Effector memory CD8-positive, alpha-beta T cell (primary cell): ENCODE measurements at regions not wholly inside any gene's neighbourhood (a gene's known extent, or its start where the extent isn't known, plus 50 kb on each side); places are given as distances from the start of the nearest gene placed in this dataset.
"Not testable (repeated sequence)": the region's sequence is repeated elsewhere in the genome, so short reads cannot be mapped to it uniquely, and the experiment has no call there.

Source experiments
- ATAC-seq: fragments of 150-1000 bp; cut with Tn5 transposase; replicated peaks from 2 replicates; pipeline ENCODE4 v1.10.0; 2021; ENCODE audit warnings: mild to moderate bottlenecking, moderate library complexity
- DNase-seq, 3 experiments: peaks; one replicate each; pipeline ENCODE4 v3.0.0; 2021
- H3K27ac Mint-ChIP-seq, 2 donors: one replicate each; pipeline ENCODE4 v1.8.0; 2022; ENCODE audit warnings: mild to moderate bottlenecking in 2 of 2, mixed read lengths in 2 of 2, moderate library complexity in 2 of 2
- H3K27me3 Mint-ChIP-seq, 2 donors: one replicate each; pipeline ENCODE4 v1.8.0; 2022; ENCODE audit warnings: mixed read lengths in 2 of 2
- H3K36me3 Mint-ChIP-seq: one replicate; pipeline ENCODE4 v1.8.0; 2022; ENCODE audit warnings: mild to moderate bottlenecking, moderate library complexity, mixed read lengths; ENCODE audit not compliant: insufficient read depth
- H3K4me1 Mint-ChIP-seq, 2 donors: one replicate each; pipeline ENCODE4 v1.8.0; 2022; ENCODE audit warnings: low read depth in 2 of 2, mixed read lengths in 2 of 2
- H3K4me3 Mint-ChIP-seq, 2 donors: one replicate each; pipeline ENCODE4 v1.8.0; 2022; ENCODE audit warnings: mild to moderate bottlenecking in 2 of 2, mixed read lengths in 2 of 2, moderate library complexity in 2 of 2
- H3K9me3 Mint-ChIP-seq, 2 donors: one replicate each; pipeline ENCODE4 v1.8.0; 2022; ENCODE audit warnings: mixed read lengths in 2 of 2

- Mint-ChIP-seq H3K4me1 (no peaks in the 10 kb centered on the region), H3K9me3 (no peaks in the 10 kb centered on the region), H3K4me3 (no peak overlapping the region), H3K27ac (no peak overlapping the region), H3K27me3 (peaks cover 27 to 36% of the 10 kb centered on the region in 2 donors), H3K36me3 (no peaks in the 10 kb centered on the region)
- ATAC-seq = no peak
- no peak for DNase-seq
Measured at GRCh38 chr7:96800122-96800521, 90.5 kb upstream of the SEM1 start.

DNA sequence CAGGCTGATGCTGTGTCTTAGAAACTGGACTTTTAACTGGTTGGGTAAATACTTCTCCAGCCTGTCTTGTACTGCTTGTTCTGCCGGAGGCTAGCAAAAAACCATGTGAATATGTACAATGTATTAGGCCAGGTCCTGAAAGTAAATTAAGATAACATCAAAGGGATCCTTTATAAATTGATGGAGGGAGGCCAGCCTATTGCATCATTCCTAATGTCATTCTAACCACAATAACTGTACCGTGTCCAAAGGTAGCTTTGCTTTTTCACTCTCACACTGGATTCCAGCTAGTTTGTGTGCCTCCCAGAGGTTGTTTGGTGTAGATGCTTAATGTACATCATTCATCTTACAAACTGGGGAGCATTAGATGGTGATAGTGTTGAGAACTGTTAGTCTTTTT is 91.2 kb upstream of the SEM1 start:
- peaks cover 27 to 31% of the 10 kb centered on the region in 2 donors for H3K27me3 Mint-ChIP-seq
- no peak overlapping the region for H3K27ac Mint-ChIP-seq
- H3K36me3 Mint-ChIP-seq = no peaks in the 10 kb centered on the region

DNA sequence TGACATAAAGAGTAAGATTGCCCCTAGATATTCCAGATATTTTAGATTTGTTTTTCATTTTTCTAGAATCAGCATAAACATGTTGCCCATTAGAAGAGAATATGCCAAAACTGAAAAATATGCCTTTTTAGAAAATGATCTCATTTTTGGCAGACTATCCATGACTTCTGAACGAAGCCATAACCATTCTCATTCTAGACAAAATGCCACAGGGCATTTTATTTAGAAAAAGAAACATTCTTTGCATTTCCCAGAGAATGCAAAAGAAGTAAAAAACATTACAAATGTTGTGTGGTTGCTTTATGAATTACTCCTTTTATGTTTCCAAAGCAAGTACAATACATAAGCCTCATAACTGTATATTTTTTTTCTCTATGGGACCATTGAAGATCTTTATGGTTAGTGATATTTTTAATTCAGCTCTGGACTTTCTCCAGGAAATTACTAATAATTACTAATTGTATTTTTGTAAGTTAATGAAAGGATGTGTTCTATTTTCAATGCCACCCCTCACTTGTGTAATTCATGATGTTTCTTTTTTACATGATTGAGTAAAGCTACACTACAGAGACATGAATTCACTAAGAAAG is 109.6 kb upstream of the SEM1 start:
- DNase-seq (no peak), ATAC-seq (no peak)
- no peaks in the 10 kb centered on the region for H3K4me1 Mint-ChIP-seq
- peaks cover 13 to 25% of the 10 kb centered on the region in 2 donors for H3K27me3 Mint-ChIP-seq
- no peak overlapping the region for H3K4me3 Mint-ChIP-seq
- no peak overlapping the region for H3K27ac Mint-ChIP-seq
- no peaks in the 10 kb centered on the region for H3K9me3 Mint-ChIP-seq
- no peaks in the 10 kb centered on the region for H3K36me3 Mint-ChIP-seq

More for the DNA sequence above, 91.2 kb upstream of the SEM1 start:
- Mint-ChIP-seq H3K9me3 (no peaks in the 10 kb centered on the region), H3K4me1 (no peaks in the 10 kb centered on the region), H3K4me3 (no peak overlapping the region)
- no peak for ATAC-seq
- no peak for DNase-seq

GRCh38 chr7:96821131-96821530 is 111.5 kb upstream of the SEM1 start:
- not testable (repeated sequence) for H3K9me3 Mint-ChIP-seq, H3K27ac Mint-ChIP-seq, DNase-seq, H3K36me3 Mint-ChIP-seq, H3K4me1 Mint-ChIP-seq, ATAC-seq, H3K4me3 Mint-ChIP-seq
- peaks cover 10 to 25% of the 10 kb centered on the region in 2 donors for H3K27me3 Mint-ChIP-seq

DNA sequence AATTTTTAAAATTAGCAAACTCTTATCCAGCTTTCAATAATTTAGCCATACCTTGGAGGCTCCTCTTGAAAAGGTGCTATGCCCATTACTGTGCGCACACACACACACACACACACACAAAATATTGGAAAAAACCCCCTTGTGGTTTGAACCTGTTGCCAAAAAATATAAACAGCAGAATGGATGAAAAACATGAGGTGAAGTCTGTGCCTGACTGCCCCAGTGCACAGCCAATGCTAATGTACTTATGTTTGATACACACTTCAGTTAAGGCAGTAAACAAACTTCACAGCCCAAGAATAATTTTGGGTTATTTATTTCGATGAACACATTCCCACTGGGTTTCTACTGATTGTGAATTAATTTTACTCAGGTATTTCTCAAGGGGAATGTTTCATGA is 113.2 kb upstream of the SEM1 start:
- no peaks in the 10 kb centered on the region for H3K4me1 Mint-ChIP-seq
- no peaks in the 10 kb centered on the region for H3K9me3 Mint-ChIP-seq
- no peak overlapping the region for H3K4me3 Mint-ChIP-seq
- no peak for DNase-seq
- H3K27ac Mint-ChIP-seq = no peak overlapping the region
- H3K36me3 Mint-ChIP-seq = no peaks in the 10 kb centered on the region
- H3K27me3 Mint-ChIP-seq = peaks cover 7 to 25% of the 10 kb centered on the region in 2 donors
- no peak for ATAC-seq

DNA sequence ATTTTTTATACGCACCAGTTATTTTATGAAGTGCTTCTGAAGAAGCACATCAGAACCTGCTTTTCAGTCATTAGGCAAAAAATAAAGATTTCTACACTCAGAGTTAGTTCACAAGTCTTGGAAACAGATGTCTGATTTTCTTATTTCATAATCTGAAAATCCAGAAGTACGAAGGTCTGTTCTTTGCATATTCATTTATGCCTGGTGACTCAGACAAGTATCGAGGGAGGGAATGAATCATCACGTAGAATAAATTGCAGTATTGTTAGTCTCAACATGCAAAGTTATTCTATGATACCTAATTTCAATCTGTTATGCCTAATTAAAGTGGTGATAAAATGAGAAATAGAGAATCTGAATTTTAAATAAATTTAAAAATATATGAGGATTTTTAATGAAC is 113.6 kb upstream of the SEM1 start:
- H3K36me3 Mint-ChIP-seq = no peaks in the 10 kb centered on the region
- peaks cover 7 to 25% of the 10 kb centered on the region in 2 donors for H3K27me3 Mint-ChIP-seq
- ATAC-seq = no peak

GRCh38 chr7:96824686-96825085 is 115.0 kb upstream of the SEM1 start:
- H3K4me3 Mint-ChIP-seq = no peak overlapping the region
- no peaks in the 10 kb centered on the region for H3K9me3 Mint-ChIP-seq
- H3K27me3 Mint-ChIP-seq = peaks cover 11 to 24% of the 10 kb centered on the region in 2 donors
- H3K27ac Mint-ChIP-seq = no peak overlapping the region
- DNase-seq (no peak), ATAC-seq (no peak)
- no peaks in the 10 kb centered on the region for H3K4me1 Mint-ChIP-seq
- no peaks in the 10 kb centered on the region for H3K36me3 Mint-ChIP-seq

More for the DNA sequence above, 113.6 kb upstream of the SEM1 start:
- Mint-ChIP-seq H3K4me1 (no peaks in the 10 kb centered on the region), H3K9me3 (no peaks in the 10 kb centered on the region), H3K4me3 (no peak overlapping the region), H3K27ac (no peak overlapping the region)
- DNase-seq = no peak

DNA sequence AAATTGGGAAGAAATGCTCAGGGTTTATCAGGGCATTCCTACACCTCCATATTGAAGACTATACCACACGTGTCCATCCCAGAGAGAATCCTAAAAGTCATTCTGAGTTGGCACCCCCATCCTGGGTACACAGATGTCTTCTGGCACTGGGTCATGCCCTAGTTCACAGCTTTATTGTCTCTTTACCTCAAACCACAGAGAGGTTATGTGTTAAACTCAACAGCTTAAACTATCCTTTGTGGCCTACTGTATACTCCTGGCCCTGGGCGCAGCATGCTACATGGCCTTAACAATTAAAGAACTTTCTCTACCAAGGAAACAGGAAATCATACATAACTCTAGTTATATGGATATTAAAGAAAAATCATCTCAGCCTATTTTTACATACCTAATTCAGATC is 115.6 kb upstream of the SEM1 start:
- Mint-ChIP-seq H3K36me3 (no peaks in the 10 kb centered on the region), H3K27ac (no peak overlapping the region), H3K4me3 (no peak overlapping the region), H3K27me3 (peaks cover 10 to 23% of the 10 kb centered on the region in 2 donors), H3K4me1 (no peaks in the 10 kb centered on the region), H3K9me3 (no peaks in the 10 kb centered on the region)
- DNase-seq (no peak), ATAC-seq (no peak)

DNA sequence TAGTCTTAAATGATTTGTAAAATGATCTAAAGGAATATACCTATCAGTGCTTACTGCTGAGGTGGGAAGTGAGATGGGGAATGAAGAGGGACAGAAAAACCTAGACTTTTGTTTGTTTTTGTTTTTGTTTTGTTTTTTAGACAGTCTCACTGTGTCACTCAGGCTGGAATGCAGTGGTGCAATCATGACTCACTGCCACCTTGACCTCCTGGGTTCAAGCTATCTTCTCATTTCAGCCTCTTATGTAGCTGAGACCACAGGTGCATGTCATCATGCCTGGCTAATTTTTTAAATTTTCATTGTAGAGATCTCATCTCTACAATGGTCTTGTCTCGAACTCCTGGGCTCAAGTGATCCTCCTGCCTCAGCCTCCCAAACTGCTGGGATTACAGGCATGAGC is 116.4 kb upstream of the SEM1 start:
- Mint-ChIP-seq H3K4me3 (no peak overlapping the region), H3K27ac (no peak overlapping the region), H3K9me3 (no peaks in the 10 kb centered on the region), H3K4me1 (no peaks in the 10 kb centered on the region), H3K36me3 (no peaks in the 10 kb centered on the region), H3K27me3 (peaks cover 7 to 15% of the 10 kb centered on the region in 2 donors)
- ATAC-seq (no peak), DNase-seq (no peak)

GRCh38 chr7:96827701-96828100 is 118.1 kb upstream of the SEM1 start:
- ATAC-seq (no peak), DNase-seq (no peak)
- Mint-ChIP-seq H3K4me1 (no peaks in the 10 kb centered on the region), H3K36me3 (no peaks in the 10 kb centered on the region), H3K27me3 (peaks cover 7 to 10% of the 10 kb centered on the region in 2 donors), H3K27ac (no peak overlapping the region), H3K9me3 (no peaks in the 10 kb centered on the region), H3K4me3 (no peak overlapping the region)

GRCh38 chr7:96829121-96829520 is 119.5 kb upstream of the SEM1 start:
- not testable (repeated sequence) for H3K27me3 Mint-ChIP-seq, H3K36me3 Mint-ChIP-seq, H3K4me3 Mint-ChIP-seq, H3K27ac Mint-ChIP-seq, DNase-seq, H3K9me3 Mint-ChIP-seq, H3K4me1 Mint-ChIP-seq, ATAC-seq

DNA sequence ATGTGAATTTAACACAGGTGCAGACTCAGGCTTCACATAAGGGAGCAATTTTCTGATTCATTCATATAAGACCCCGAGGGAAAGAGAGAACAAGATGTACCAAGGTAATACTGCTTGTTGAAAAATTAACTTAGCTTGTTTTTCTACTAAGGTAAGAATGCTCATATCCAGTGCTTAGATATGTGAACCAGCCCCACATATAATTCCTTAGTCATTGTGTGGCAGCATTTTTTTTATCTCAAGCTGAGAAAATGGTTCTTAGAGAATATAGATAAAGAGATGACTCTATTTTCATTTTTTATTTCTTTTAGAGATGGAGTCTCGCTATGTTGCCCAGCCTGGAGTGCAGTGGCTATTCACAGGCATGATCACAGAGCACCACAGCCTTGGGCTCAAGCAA is 121.8 kb upstream of the SEM1 start:
- H3K36me3 Mint-ChIP-seq = no peaks in the 10 kb centered on the region
- no peak overlapping the region for H3K27ac Mint-ChIP-seq
- no peak overlapping the region for H3K4me3 Mint-ChIP-seq
- no peaks in the 10 kb centered on the region for H3K4me1 Mint-ChIP-seq
- ATAC-seq = no peak
- H3K27me3 Mint-ChIP-seq = peaks cover 7 to 10% of the 10 kb centered on the region in 2 donors
- H3K9me3 Mint-ChIP-seq = no peaks in the 10 kb centered on the region
- DNase-seq = no peak

DNA sequence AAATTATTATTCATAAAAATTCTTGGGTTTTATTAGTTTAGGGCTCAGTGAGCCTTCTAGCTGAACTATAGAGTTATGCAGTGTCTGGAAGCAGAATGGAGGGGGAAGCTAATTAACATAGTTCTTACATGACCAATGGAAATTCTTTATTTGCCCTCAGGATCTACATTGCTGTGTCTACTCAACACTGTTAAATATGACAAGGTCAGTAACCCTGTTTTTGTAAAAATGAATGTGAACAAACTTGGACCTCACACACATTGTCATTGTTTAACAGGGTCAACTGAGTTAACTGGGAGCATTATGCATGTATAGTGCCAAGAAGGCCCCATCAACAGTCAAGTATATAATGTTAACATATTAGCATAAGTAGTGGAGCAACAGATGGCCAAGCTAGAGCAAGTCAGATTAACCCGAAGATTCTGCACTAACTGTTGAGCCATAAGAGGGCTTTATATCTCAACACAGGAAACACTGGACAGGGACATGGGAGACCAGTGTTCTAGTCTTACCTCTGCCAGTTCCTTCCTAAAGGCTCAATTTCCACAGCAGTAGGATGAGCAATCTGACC is 122.5 kb upstream of the SEM1 start:
- no peak for ATAC-seq
- no peak overlapping the region for H3K27ac Mint-ChIP-seq
- no peak for DNase-seq
- no peaks in the 10 kb centered on the region for H3K36me3 Mint-ChIP-seq
- no peak overlapping the region for H3K4me3 Mint-ChIP-seq
- H3K4me1 Mint-ChIP-seq = peaks cover 5% of the 10 kb centered on the region in 2 donors
- H3K9me3 Mint-ChIP-seq = no peaks in the 10 kb centered on the region
- peaks cover 7 to 10% of the 10 kb centered on the region in 2 donors for H3K27me3 Mint-ChIP-seq

- no peak for ATAC-seq
- H3K27ac Mint-ChIP-seq = no peak overlapping the region
- H3K36me3 Mint-ChIP-seq = no peaks in the 10 kb centered on the region
- H3K9me3 Mint-ChIP-seq = no peaks in the 10 kb centered on the region
- peaks cover 18 to 22% of the 10 kb centered on the region in 2 donors for H3K4me1 Mint-ChIP-seq
- H3K4me3 Mint-ChIP-seq = no peak overlapping the region
- peaks cover 7 to 10% of the 10 kb centered on the region in 2 donors for H3K27me3 Mint-ChIP-seq
- DNase-seq = no peak
Measured at GRCh38 chr7:96833676-96834453, 124.2 kb upstream of the SEM1 start.
